B cell (primary cell): ENCODE measurements at regions not wholly inside any gene's neighbourhood (a gene's known extent, or its start where the extent isn't known, plus 50 kb on each side); places are given as distances from the start of the nearest gene placed in this dataset.

Experiments used
- ATAC-seq: fragments of 200-7000 bp; cut with Tn5 transposase; one replicate; pipeline ENCODE4 v1.10.0; 2021; ENCODE audit warnings: low read depth, mild to moderate bottlenecking, moderate number of reproducible peaks, moderate library complexity
- CTCF ChIA-PET: fragments of 350-600 bp; sonication (Branson Sonifier 250); formaldehyde crosslinking; loops from one replicate; lab custom pipeline; 2021; ENCODE audit warnings: antibody characterized with exemption, inconsistent platforms; lab: Charles Lee
- POLR2A ChIA-PET: fragments of 350-600 bp; sonication (Branson Sonifier 250); formaldehyde crosslinking; loops from one replicate; lab custom pipeline; 2021; ENCODE audit warnings: antibody characterized with exemption; lab: Charles Lee
- DNase-seq: peaks from one replicate; pipeline ENCODE4 v3.0.0; 2013
- H2AFZ ChIP-seq: 2 replicates; pipeline ENCODE4 v1.6.1; 2012; ENCODE audit warnings: mild to moderate bottlenecking, low read depth, low read length; ENCODE audit not compliant: insufficient read depth, poor library complexity, severe bottlenecking
- H3K27ac ChIP-seq, 2 donors: 1 replicate in 1 of 2; 2 replicates in 1 of 2; pipeline ENCODE4 v1.5.1; 2012 to 2013; ENCODE audit warnings: low read length in 2 of 2, mild to moderate bottlenecking in 2 of 2, moderate library complexity in 1 of 2
- H3K27me3 ChIP-seq, 4 experiments: fragments of 200-600 bp in 1 of 4; sonication (generic) in 1 of 4; replicated peaks in 1 of 4; 1 replicate in 2 of 4; 2 replicates in 2 of 4; pipeline versions ENCODE4 v1.6.1 to v1.7.0; 2013 to 2016; ENCODE audit warnings: low read length in 3 of 4, mild to moderate bottlenecking in 2 of 4, mixed read lengths in 1 of 4, moderate library complexity in 1 of 4; ENCODE audit not compliant: insufficient read depth in 4 of 4, control insufficient read depth in 3 of 4; ENCODE audit errors: control extremely low read depth in 1 of 4
- H3K36me3 ChIP-seq, 2 experiments: replicated peaks in 1 of 2; 1 replicate in 1 of 2; 2 replicates in 1 of 2; pipeline versions ENCODE4 v1.6.1 to v1.7.1; 2013; ENCODE audit warnings: low read length in 1 of 2; ENCODE audit not compliant: insufficient read depth in 2 of 2, control insufficient read depth in 1 of 2; ENCODE audit errors: control extremely low read depth in 1 of 2, extremely low read depth in 1 of 2
- H3K4me1 ChIP-seq, 2 donors: fragments of 200-600 bp in 1 of 2; sonication (generic) in 1 of 2; 1 replicate in 1 of 2; 2 replicates in 1 of 2; pipeline versions ENCODE4 v1.5.1 to v1.6.1; 2013 to 2017; ENCODE audit warnings: low read length in 2 of 2; ENCODE audit not compliant: control insufficient read depth in 2 of 2, insufficient read depth in 2 of 2
- H3K4me2 ChIP-seq: replicated peaks from 2 replicates; pipeline ENCODE3; 2012; ENCODE audit warnings: mild to moderate bottlenecking, low read depth, low read length; ENCODE audit not compliant: poor library complexity, severe bottlenecking
- H3K4me3 ChIP-seq, 5 experiments: fragments of 200-600 bp in 1 of 5; sonication (generic) in 1 of 5; 1 replicate in 3 of 5; 2 replicates in 2 of 5; pipeline versions ENCODE4 v1.5.1 to v1.7.0; 2011 to 2016; ENCODE audit warnings: low read length in 4 of 5, mild to moderate bottlenecking in 4 of 5, low read depth in 2 of 5, control low read depth in 1 of 5, moderate library complexity in 1 of 5; ENCODE audit not compliant: insufficient read depth in 1 of 5; ENCODE audit errors: control extremely low read depth in 1 of 5, extremely low read depth in 1 of 5
- H3K79me2 ChIP-seq: fragments of 200-600 bp; sonication (generic); one replicate; pipeline ENCODE4 v1.6.0; 2016; ENCODE audit warnings: low read length; ENCODE audit not compliant: control insufficient read depth, insufficient read depth
- H3K9ac ChIP-seq: fragments of 200-600 bp; sonication (generic); 2 replicates; pipeline ENCODE4 v1.6.1; 2017; ENCODE audit warnings: mild to moderate bottlenecking, low read length, moderate library complexity
- H3K9me3 ChIP-seq, 3 donors: one replicate each; pipeline versions ENCODE4 v1.6.1 to v1.7.1; 2013; ENCODE audit warnings: low read length in 2 of 3; ENCODE audit not compliant: control insufficient read depth in 2 of 3, insufficient read depth in 1 of 3; ENCODE audit errors: control extremely low read depth in 1 of 3
- H4K20me1 ChIP-seq: 2 replicates; pipeline ENCODE4 v1.6.0; 2012; ENCODE audit warnings: mild to moderate bottlenecking, low read length; ENCODE audit not compliant: insufficient read depth, control insufficient read depth, poor library complexity, severe bottlenecking
- H3K27ac Mint-ChIP-seq: one replicate; pipeline ENCODE4 v1.8.0; 2021; ENCODE audit warnings: mixed read lengths
- H3K27me3 Mint-ChIP-seq: one replicate; pipeline ENCODE4 v1.8.0; 2021; ENCODE audit warnings: mixed read lengths
- H3K4me1 Mint-ChIP-seq: one replicate; pipeline ENCODE4 v1.8.0; 2021; ENCODE audit warnings: mixed read lengths
- H3K4me3 Mint-ChIP-seq: one replicate; pipeline ENCODE4 v1.8.0; 2021; ENCODE audit warnings: mixed read lengths
- H3K9me3 Mint-ChIP-seq: one replicate; pipeline ENCODE4 v1.8.0; 2022; ENCODE audit warnings: mixed read lengths; ENCODE audit not compliant: insufficient read depth
- CTCF ChIP-seq: fragments of 200-600 bp; IDR thresholded peaks from one replicate; pipeline ENCODE4 v1.8.0; 2022; ENCODE audit warnings: antibody characterized with exemption, mild to moderate bottlenecking
- EZH2 ChIP-seq: IDR thresholded peaks from 2 replicates; pipeline ENCODE4 v1.6.1; 2012; ENCODE audit warnings: borderline replicate concordance, low read depth, mild to moderate bottlenecking, moderate library complexity, low read length; ENCODE audit not compliant: insufficient read depth, poor library complexity, severe bottlenecking
- WGBS: methylation state at CpG from one replicate; pipeline ENCODE4 v1.1.5; 2013; ENCODE audit warnings: missing lambda C conversion rate; ENCODE audit not compliant: insufficient coverage; 5-methylcytosine and 5-hydroxymethylcytosine counted together
- intact Hi-C: fragments of 100-400 bp; cut with micrococcal nuclease; formaldehyde crosslinking; loops from one replicate; pipeline ENCODE4 v1.10.0; 2022

GRCh38 chr7:54968018-54968417 lies 50.8 kb upstream of the EGFR start:
- TF ChIP-seq EZH2: no peak
- TF ChIP-seq CTCF: no peak
- Histone ChIP-seq H3K36me3 (no peaks in the 10 kb centered on the region), H3K27me3 (no peaks in the 10 kb centered on the region), H3K9ac (no peak overlapping the region), H3K4me1 (no peaks in the 10 kb centered on the region), H3K27ac (no peak overlapping the region), H2AFZ (no peak overlapping the region), H3K4me3 (no peak overlapping the region), H3K4me2 (no peak overlapping the region), H4K20me1 (no peaks in the 10 kb centered on the region), H3K79me2 (no peaks in the 10 kb centered on the region), H3K9me3 (no peaks in the 10 kb centered on the region)
- DNase-seq: no peak
- ChIA-PET CTCF (no interaction called here), POLR2A (no interaction called here)
- 76% methylated on average over 4 of the region's 6 CpGs for WGBS
- intact Hi-C loops: no loop called here
- H3K27ac Mint-ChIP-seq: no peak overlapping the region
- H3K9me3 Mint-ChIP-seq: no peaks in the 10 kb centered on the region
- ATAC-seq: no peak
- no peaks in the 10 kb centered on the region for H3K4me1 Mint-ChIP-seq
- H3K4me3 Mint-ChIP-seq: no peak overlapping the region
- H3K27me3 Mint-ChIP-seq: peaks cover 6% of the 10 kb centered on the region
